K562 (cell line): ENCODE measurements at regions not wholly inside any gene's neighbourhood (a gene's known extent, or its start where the extent isn't known, plus 50 kb on each side); places are given as distances from the start of the nearest gene placed in this dataset.

Experiments
- ARID1B ChIP-seq: fragments of 450-650 bp; IDR thresholded peaks from 2 replicates; pipeline ENCODE4 v1.6.1; 2016; ENCODE audit warnings: antibody characterized with exemption, mild to moderate bottlenecking, inconsistent platforms
- BRCA1 ChIP-seq, 2 experiments: fragments of 450-650 bp in 1 of 2; sonication (generic) in 1 of 2; formaldehyde crosslinking in 1 of 2; IDR thresholded peaks; 2 replicates each; pipeline versions ENCODE4 v1.5.0 to v1.6.1; 2017 to 2020; ENCODE audit warnings: mild to moderate bottlenecking in 1 of 2, missing genetic modification reagents in 1 of 2
- CHAMP1 ChIP-seq: fragments of 450-650 bp; IDR thresholded peaks from 2 replicates; pipeline ENCODE4 v1.6.1; 2016; ENCODE audit warnings: mild to moderate bottlenecking
- CREB3L1 ChIP-seq: fragments of 450-650 bp; IDR thresholded peaks from 2 replicates; pipeline ENCODE4 v1.6.1; 2014; ENCODE audit warnings: low read depth, mild to moderate bottlenecking, moderate library complexity, borderline replicate concordance
- ELK3 ChIP-seq: fragments of 450-650 bp; formaldehyde crosslinking; IDR thresholded peaks from 2 replicates; pipeline ENCODE4 v1.4.0; 2020; ENCODE audit warnings: mild to moderate bottlenecking
- EP300 ChIP-seq: IDR thresholded peaks from 2 replicates; pipeline ENCODE4 v1.6.1; 2012; ENCODE audit warnings: low read length, improper control_type of control experiment
- ERF ChIP-seq: fragments of 450-650 bp; formaldehyde crosslinking; IDR thresholded peaks from 2 replicates; pipeline ENCODE4 v1.4.0; 2020; ENCODE audit warnings: mild to moderate bottlenecking, mixed read lengths
- HNRNPK ChIP-seq: fragments of 200-400 bp; formaldehyde crosslinking; IDR thresholded peaks from one replicate; pipeline ENCODE4 v1.6.1; 2018; ENCODE audit warnings: mild to moderate bottlenecking, low read depth, low read length; ENCODE audit not compliant: poor library complexity, severe bottlenecking
- JUND ChIP-seq, 2 experiments: IDR thresholded peaks; 2 replicates in 1 of 2; 3 replicates in 1 of 2; pipeline ENCODE4 v1.6.1; 2011; ENCODE audit warnings: borderline replicate concordance in 2 of 2, low read depth in 2 of 2, low read length in 2 of 2, improper control_type of control experiment in 1 of 2, missing biosample characterization in 1 of 2, missing genetic modification characterization in 1 of 2, missing genetic modification reagents in 1 of 2
- MEIS2 ChIP-seq: fragments of 450-650 bp; IDR thresholded peaks from 2 replicates; pipeline ENCODE4 v1.6.1; 2014; ENCODE audit warnings: mild to moderate bottlenecking; ENCODE audit not compliant: partially characterized antibody
- MXI1 ChIP-seq: IDR thresholded peaks from 2 replicates; pipeline ENCODE4 v1.6.1; 2011; ENCODE audit warnings: low read depth, mild to moderate bottlenecking, improper control_type of control experiment, low read length
- MYBL2 ChIP-seq, 2 experiments: fragments of 450-650 bp in 1 of 2; sonication (generic) in 1 of 2; formaldehyde crosslinking in 1 of 2; IDR thresholded peaks; 2 replicates each; pipeline versions ENCODE4 v1.6.1 to v1.8.1; 2017 to 2022; ENCODE audit warnings: borderline replicate concordance in 1 of 2, inconsistent platforms in 1 of 2, low read depth in 1 of 2, mild to moderate bottlenecking in 1 of 2, missing genetic modification reagents in 1 of 2, moderate library complexity in 1 of 2
- PBX2 ChIP-seq, 2 experiments: IDR thresholded peaks in 1 of 2; conservative IDR thresholded peaks in 1 of 2; 2 replicates each; pipeline ENCODE4 v1.6.1; 2016; ENCODE audit warnings: low read depth in 2 of 2, mild to moderate bottlenecking in 1 of 2, missing compliant biosample characterization in 1 of 2, missing genetic modification characterization in 1 of 2, moderate library complexity in 1 of 2
- RBM34 ChIP-seq: fragments of 200-400 bp; formaldehyde crosslinking; IDR thresholded peaks from 2 replicates; pipeline ENCODE4 v1.6.1; 2018; ENCODE audit warnings: low read length, borderline replicate concordance; ENCODE audit not compliant: insufficient read depth
- SIN3B ChIP-seq: fragments of 450-650 bp; IDR thresholded peaks from 2 replicates; pipeline ENCODE4 v1.6.1; 2017; ENCODE audit warnings: low read depth, mild to moderate bottlenecking, moderate library complexity
- SRSF9 ChIP-seq: fragments of 200-400 bp; formaldehyde crosslinking; IDR thresholded peaks from 2 replicates; pipeline ENCODE4 v1.6.1; 2017; ENCODE audit warnings: low read depth, low read length, borderline replicate concordance
- TAF7 ChIP-seq: fragments of 450-650 bp; IDR thresholded peaks from 2 replicates; pipeline ENCODE4 v1.6.1; 2016; ENCODE audit warnings: missing genetic modification characterization, missing compliant biosample characterization
- TOE1 ChIP-seq, 2 experiments: fragments of 450-650 bp in 1 of 2; sonication (generic) in 1 of 2; formaldehyde crosslinking in 1 of 2; IDR thresholded peaks; 2 replicates each; pipeline versions ENCODE4 v1.7.1 to v1.8.0; 2016 to 2022; ENCODE audit warnings: borderline replicate concordance in 2 of 2, mild to moderate bottlenecking in 2 of 2, antibody characterized with exemption in 1 of 2, inconsistent platforms in 1 of 2, low read depth in 1 of 2, missing genetic modification reagents in 1 of 2, moderate library complexity in 1 of 2
- ZNF253 ChIP-seq: fragments of 250-450 bp; sonication (Bioruptor Pico); conservative IDR thresholded peaks from 2 replicates; pipeline ENCODE4 v1.6.1; 2021; ENCODE audit warnings: mild to moderate bottlenecking

GRCh38 chr6:16042751-16043150 is 86.1 kb upstream of the MYLIP start (continued):
- TF ChIP-seq PBX2 (CRISPR knock-in tag; IDR thresholded peaks at IDR 0.05; ENCODE audit: low read depth) (no peak), PBX2 (tag; conservative IDR thresholded peaks at IDR 0.05; ENCODE audit: low read depth) (no peak), CHAMP1 (peak; percentile 48; the same call in 1 of the 2 replicates), ARID1B (peak; percentile 68), MYBL2 (IDR thresholded peaks at IDR 0.05; ENCODE audit: low read depth) (no peak), MYBL2 (CRISPR knock-in tag; IDR thresholded peaks at IDR 0.05; ENCODE audit: borderline replicate concordance) (no peak), HNRNPK (no peak), RBM34 (no peak), TAF7 (tag) (no peak), EP300 (peak; percentile 25; the same call in 1 of the 2 replicates), JUND (IDR thresholded peaks at IDR 0.05; ENCODE audit: borderline replicate concordance, low read depth, low read length) (peak; percentile 58; the same call in 1 of the 2 replicates), JUND (tag; IDR thresholded peaks at IDR 0.05; ENCODE audit: borderline replicate concordance, low read depth, low read length) (no peak), MEIS2 (no peak), CREB3L1 (no peak), MXI1 (no peak), TOE1 (IDR thresholded peaks at IDR 0.05; ENCODE audit: borderline replicate concordance) (no peak), TOE1 (CRISPR knock-in tag; IDR thresholded peaks at IDR 0.05; ENCODE audit: borderline replicate concordance, low read depth) (no peak), BRCA1 (IDR thresholded peaks at IDR 0.05) (no peak), BRCA1 (CRISPR knock-in tag; IDR thresholded peaks at IDR 0.05) (no peak), SIN3B (no peak), SRSF9 (no peak), ERF (no peak), ELK3 (CRISPR knock-in tag) (no peak), ZNF253 (CRISPR knock-in tag) (no peak)
